ENCODE measurements at regions not wholly inside any gene's neighbourhood (a gene's known extent, or its start where the extent isn't known, plus 50 kb on each side); places are given as distances from the start of the nearest gene placed in this dataset.
"Not testable (repeated sequence)": the region's sequence is repeated elsewhere in the genome, so short reads cannot be mapped to it uniquely, and the experiment has no call there.

DNA sequence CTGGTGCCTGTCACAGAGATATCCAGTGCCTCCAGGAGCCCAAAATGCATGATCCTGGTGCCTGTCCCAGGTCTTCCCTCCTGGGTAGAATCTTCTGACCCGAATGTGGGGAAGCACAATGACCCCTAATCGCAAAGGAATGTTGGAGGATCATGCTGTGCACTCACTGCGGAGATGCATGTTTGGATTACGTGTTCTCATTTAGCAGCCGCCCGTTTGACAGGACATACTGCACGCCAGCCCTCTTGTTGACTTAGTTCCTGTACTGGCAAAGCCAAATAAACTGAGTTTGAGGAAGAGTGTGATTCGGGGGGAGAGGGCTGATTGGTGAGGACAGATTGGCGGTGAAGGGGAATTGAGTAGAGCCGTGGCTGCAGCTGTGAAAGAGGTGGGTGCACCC is 85.9 kb upstream of the SIM2 start:
- no peak for TF ChIP-seq ZNF561 (tag by site-specific recombination; IDR thresholded peaks at IDR 0.05; ENCODE audit: borderline replicate concordance)
- Histone ChIP-seq H3K36me3 (ENCODE audit: control insufficient read depth in 2 of 2, insufficient read depth in 1 of 2, low read length in 2 of 2) (no peaks in the 10 kb centered on the region), H3K27ac (ENCODE audit: extremely low read depth, low read depth, low read length) (no peak overlapping the region), H3K4me3 (ENCODE audit: low read depth, low read length) (no peak overlapping the region), H3K4me1 (ENCODE audit: control insufficient read depth, insufficient read depth, low read length) (no peaks in the 10 kb centered on the region), H3K9me3 (ENCODE audit: control insufficient read depth, insufficient read depth, low read depth, low read length) (peaks cover 4% of the 10 kb centered on the region; the same call in 1 of the 2 replicates)
- POLR2A ChIA-PET, result no interaction called here
- CTCF ChIA-PET, result no interaction called here

DNA sequence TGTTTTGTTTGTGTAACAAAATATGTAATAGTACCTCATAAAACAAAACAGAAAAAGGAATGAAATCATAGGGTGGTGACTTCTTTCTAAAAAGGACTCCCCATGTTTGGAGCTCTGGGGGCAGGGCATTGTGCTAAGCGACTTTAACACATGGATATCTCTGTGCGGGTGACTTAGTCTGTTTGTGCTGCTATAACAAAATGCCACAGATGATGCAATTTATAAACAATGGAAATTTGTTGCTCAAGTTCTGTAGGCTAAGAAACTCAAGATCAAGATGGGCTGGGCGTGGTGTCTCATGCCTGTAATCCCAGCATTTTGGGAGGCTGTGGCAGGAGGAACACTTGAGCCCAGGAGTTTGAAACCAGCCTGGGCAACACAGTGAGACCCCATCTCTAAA is 85.4 kb upstream of the SIM2 start:
- no peak for TF ChIP-seq ZNF785 (tag by site-specific recombination; IDR thresholded peaks at IDR 0.05)
- peak; percentile 42; the same call in 1 of the 2 replicates for TF ChIP-seq ZNF121 (tag by site-specific recombination; IDR thresholded peaks at IDR 0.05)
- Histone ChIP-seq H3K4me3 (ENCODE audit: low read depth, low read length) (no peak overlapping the region), H3K27ac (ENCODE audit: extremely low read depth, low read depth, low read length) (no peak overlapping the region), H3K4me1 (ENCODE audit: control insufficient read depth, insufficient read depth, low read length) (no peaks in the 10 kb centered on the region), H3K36me3 (ENCODE audit: control insufficient read depth in 2 of 2, insufficient read depth in 1 of 2, low read length in 2 of 2) (no peaks in the 10 kb centered on the region), H3K9me3 (ENCODE audit: control insufficient read depth, insufficient read depth, low read depth, low read length) (peaks cover 4% of the 10 kb centered on the region; the same call in 1 of the 2 replicates)
- ChIA-PET POLR2A (no interaction called here), CTCF (no interaction called here)

DNA sequence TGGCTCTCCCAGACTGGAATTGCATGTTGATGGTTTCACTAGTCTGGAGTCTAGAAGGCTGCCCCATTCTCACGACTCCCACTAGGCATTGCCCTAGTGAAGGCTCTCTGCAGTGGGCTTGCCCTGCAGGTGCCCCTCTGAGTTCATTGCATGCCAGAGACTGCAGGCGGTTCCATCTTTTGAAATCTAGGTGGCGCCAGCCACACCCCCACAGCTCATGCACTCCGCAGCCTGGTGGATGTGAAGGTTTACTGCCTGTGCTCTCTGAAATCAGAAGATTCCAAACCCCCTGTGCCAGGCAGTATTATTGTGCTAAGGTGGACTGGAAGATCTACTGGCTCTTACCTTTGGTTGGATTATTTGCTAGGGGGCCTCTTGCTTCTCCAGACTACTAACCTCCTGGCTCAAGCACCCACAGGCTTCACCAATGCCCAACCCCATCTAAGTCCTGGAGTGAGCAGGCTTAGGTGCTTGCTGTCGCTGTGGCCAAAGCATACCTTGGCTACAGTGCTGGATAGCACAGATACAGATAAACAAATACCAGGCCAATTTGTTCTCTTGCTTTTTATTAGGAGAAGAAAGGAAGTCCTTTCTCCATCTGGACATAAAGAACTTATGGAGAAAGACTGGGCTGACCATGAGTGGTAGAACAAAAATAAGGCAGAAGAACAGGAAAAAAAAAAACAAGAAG is 83.5 kb upstream of the SIM2 start:
- TF ChIP-seq, protein P1, sequence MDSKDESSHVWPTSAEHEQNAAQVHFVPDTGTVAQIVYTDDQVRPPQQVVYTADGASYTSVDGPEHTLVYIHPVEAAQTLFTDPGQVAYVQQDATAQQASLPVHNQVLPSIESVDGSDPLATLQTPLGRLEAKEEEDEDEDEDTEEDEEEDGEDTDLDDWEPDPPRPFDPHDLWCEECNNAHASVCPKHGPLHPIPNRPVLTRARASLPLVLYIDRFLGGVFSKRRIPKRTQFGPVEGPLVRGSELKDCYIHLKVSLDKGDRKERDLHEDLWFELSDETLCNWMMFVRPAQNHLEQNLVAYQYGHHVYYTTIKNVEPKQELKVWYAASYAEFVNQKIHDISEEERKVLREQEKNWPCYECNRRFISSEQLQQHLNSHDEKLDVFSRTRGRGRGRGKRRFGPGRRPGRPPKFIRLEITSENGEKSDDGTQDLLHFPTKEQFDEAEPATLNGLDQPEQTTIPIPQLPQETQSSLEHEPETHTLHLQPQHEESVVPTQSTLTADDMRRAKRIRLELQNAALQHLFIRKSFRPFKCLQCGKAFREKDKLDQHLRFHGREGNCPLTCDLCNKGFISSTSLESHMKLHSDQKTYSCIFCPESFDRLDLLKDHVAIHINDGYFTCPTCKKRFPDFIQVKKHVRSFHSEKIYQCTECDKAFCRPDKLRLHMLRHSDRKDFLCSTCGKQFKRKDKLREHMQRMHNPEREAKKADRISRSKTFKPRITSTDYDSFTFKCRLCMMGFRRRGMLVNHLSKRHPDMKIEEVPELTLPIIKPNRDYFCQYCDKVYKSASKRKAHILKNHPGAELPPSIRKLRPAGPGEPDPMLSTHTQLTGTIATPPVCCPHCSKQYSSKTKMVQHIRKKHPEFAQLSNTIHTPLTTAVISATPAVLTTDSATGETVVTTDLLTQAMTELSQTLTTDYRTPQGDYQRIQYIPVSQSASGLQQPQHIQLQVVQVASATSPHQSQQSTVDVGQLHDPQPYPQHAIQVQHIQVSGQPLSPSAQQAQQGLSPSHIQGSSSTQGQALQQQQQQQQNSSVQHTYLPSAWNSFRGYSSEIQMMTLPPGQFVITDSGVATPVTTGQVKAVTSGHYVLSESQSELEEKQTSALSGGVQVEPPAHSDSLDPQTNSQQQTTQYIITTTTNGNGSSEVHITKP (tag by site-specific recombination; IDR thresholded peaks at IDR 0.05), result 0 out of 2 replicates have a peak, but pooled peaks have one; percentile 24
- no peak for TF ChIP-seq ZNF677 (tag by site-specific recombination; IDR thresholded peaks at IDR 0.05)
- no peaks in the 10 kb centered on the region for H3K36me3 ChIP-seq (ENCODE audit: control insufficient read depth in 2 of 2, insufficient read depth in 1 of 2, low read length in 2 of 2)
- no peak overlapping the region for H3K27ac ChIP-seq (ENCODE audit: extremely low read depth, low read depth, low read length)
- H3K4me1 ChIP-seq (ENCODE audit: control insufficient read depth, insufficient read depth, low read length), result no peaks in the 10 kb centered on the region
- no peak overlapping the region for H3K4me3 ChIP-seq (ENCODE audit: low read depth, low read length)
- POLR2A ChIA-PET, result no interaction called here
- CTCF ChIA-PET, result interaction anchor here (0.7 to 3.5 kb wide), 6 partner anchors 9 to 332 kb away, joined by 3 to 23 read pairs (median 4); no protein-coding TSS in a partner anchor
- no peaks in the 10 kb centered on the region for H3K9me3 ChIP-seq (ENCODE audit: control insufficient read depth, insufficient read depth, low read depth, low read length)

DNA sequence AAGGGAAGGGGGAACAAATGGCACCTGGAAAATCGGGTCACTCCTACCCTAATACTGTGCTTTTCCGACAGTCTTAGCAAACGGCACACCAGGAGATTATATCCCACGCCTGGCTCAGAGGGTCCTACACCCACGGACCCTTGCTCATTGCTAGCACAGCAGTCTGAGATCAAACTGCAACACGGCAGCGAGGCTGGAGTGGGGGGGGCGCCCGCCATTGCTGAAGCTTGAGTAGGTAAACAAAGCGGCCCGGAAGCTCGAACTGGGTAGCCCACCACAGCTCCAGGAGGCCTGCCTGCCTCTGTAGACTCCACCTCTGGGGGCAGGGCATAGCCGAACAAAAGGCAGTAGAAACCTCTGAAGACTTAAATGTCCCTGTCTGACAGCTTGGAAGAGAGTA is 82.1 kb upstream of the SIM2 start:
- H3K4me3 ChIP-seq (ENCODE audit: low read depth, low read length); H3K27ac ChIP-seq (ENCODE audit: extremely low read depth, low read depth, low read length); POLR2A ChIA-PET; H3K4me1 ChIP-seq (ENCODE audit: control insufficient read depth, insufficient read depth, low read length); H3K36me3 ChIP-seq (ENCODE audit: control insufficient read depth in 2 of 2, insufficient read depth in 1 of 2, low read length in 2 of 2); H3K9me3 ChIP-seq (ENCODE audit: control insufficient read depth, insufficient read depth, low read depth, low read length): not testable (repeated sequence)
- CTCF ChIA-PET, result interaction anchor here (0.8 to 3.5 kb wide), 3 partner anchors 14 to 96 kb away, joined by 3 to 23 read pairs (median 4); no protein-coding TSS in a partner anchor

DNA sequence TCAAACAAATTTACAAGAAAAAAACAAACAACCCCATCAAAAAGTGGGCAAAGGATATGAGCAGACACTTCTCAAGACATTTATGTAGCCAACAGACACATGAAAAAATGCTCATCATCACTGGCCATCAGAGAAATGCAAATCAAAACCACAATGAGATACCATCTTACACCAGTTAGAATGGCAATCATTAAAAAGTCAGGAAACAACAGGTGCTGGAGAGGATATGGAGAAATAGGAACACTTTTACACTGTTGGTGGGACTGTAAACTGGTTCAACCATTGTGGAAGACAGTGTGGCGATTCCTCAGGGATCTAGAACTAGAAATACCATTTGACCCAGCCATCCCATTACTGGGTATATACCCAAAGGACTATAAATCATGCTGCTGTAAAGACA is 77.1 kb upstream of the SIM2 start:
- H3K36me3 ChIP-seq (ENCODE audit: control insufficient read depth in 2 of 2, insufficient read depth in 1 of 2, low read length in 2 of 2); H3K4me1 ChIP-seq (ENCODE audit: control insufficient read depth, insufficient read depth, low read length); H3K27ac ChIP-seq (ENCODE audit: extremely low read depth, low read depth, low read length); H3K9me3 ChIP-seq (ENCODE audit: control insufficient read depth, insufficient read depth, low read depth, low read length); POLR2A ChIA-PET; H3K4me3 ChIP-seq (ENCODE audit: low read depth, low read length): not testable (repeated sequence)
- CTCF ChIA-PET, result interaction anchor here (2.2 kb wide), 1 partner anchor 9 kb away, joined by 7 read pairs; no protein-coding TSS in a partner anchor
- TF ChIP-seq ZNF184 (tag by site-specific recombination; IDR thresholded peaks at IDR 0.05), result peak; percentile 88; the same call in 1 of the 2 replicates
- TF ChIP-seq SCRT2 (tag by site-specific recombination; IDR thresholded peaks at IDR 0.05), result peak; percentile 55

Data from HEK293 (cell line).